Activated gamma-delta T cell treated with anti-CD3 and anti-CD28 coated beads, Interleukin-2, amount 50 U/mL, for 16 hours (primary cell): ENCODE measurements at regions not wholly inside any gene's neighbourhood (a gene's known extent, or its start where the extent isn't known, plus 50 kb on each side); places are given as distances from the start of the nearest gene placed in this dataset.

ENCODE experiments used
- DNase-seq: peaks from one replicate; pipeline ENCODE4 v3.0.0-alpha.2; 2020; ENCODE audit warnings: low read depth

DNA sequence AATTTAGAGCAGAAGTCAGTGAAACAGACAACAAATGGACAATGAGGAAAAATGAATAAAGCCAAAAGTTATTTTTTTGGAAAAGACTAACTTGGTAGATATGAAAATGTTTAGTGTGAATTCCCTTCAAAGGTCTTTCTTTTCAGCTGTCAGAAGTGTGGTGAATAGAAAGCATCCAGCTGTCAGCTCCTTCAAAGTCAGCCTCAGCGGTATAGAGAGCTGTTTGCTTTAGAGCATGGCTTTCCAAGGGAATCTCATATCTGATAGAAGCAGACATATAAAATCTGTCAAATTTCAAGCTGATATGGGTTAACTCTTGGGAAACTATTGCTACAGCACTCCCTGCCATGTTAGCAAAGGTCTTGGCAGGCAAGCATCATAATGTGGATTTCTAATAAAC, 309.3 kb downstream of the CASP12 start:
- DNase-seq = no peak

DNA sequence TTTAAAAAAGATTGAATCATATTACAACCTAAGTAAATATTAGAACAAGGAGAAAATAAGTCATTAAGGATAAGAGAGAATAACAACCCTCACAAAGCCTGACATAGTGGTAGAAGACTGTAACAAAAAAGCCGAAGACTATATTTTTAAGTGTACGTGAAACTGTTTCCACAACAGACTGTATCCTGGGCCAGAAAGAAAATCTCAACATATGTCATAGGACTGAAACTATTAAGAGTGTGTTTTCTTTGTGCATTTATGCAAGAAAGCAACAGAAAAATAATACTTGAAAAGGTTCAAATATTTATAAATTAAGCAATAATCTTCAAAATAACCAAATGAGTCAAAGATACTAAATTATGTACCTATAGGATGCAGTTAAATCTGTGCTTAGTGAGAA, 309.8 kb downstream of the CASP12 start:
- no peak for DNase-seq

DNA sequence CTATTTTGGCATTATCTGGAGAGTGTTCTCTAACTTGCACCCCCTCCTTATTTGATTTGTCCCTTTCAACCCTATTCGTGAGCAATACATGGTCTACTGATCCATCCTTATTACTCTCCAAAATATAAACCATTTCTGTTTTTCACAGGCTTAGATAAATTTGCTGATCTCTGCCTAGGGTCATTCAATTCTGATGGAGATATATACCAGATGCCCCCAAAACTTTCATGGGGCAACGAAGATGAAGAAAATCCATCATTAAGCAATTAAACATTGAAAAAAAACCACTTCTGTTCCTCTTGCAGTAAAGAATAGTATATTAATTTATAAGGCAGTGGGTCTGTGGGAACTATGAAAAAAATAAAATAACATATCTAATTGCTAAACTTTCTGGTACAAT, 313.4 kb downstream of the CASP12 start:
- no peak for DNase-seq

DNA sequence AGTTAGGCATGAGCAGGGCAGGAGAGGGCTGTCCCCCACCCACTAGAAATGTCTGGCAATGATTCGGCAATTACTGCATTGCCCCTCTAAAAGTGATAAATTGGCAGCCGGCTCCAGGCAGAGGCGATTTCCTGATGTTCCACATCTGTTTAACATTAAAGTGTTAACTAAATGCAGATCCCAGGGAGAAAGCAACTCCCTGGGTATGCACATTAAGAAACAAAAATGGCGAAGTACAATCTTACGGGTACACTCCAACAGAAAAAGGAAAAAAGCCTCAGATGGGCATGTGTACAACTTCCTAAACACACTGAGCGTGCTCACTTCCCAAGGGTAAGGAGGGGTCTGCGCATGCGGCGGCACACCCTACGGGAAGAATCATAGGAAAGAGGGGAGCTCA, 314.4 kb downstream of the CASP12 start:
- DNase-seq = no peak

DNA sequence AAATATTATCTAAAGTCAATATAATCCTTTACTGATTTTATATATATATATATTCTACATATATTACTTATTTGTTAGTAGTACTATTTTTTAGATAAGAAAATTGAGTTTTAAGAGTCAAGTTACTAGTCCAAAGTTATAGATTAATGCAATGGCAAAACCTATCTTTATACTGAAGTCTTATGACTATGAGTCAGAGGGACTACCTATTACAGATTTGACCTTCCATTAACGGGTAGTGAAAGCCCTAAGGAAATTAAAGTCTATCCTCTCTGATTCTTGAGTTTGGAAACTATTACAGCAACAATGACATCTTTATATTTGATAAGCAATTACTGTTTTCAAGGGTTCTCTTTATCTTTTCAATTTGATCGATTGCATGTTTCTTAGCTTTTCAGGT, 315.8 kb downstream of the CASP12 start:
- DNase-seq = no peak

DNA sequence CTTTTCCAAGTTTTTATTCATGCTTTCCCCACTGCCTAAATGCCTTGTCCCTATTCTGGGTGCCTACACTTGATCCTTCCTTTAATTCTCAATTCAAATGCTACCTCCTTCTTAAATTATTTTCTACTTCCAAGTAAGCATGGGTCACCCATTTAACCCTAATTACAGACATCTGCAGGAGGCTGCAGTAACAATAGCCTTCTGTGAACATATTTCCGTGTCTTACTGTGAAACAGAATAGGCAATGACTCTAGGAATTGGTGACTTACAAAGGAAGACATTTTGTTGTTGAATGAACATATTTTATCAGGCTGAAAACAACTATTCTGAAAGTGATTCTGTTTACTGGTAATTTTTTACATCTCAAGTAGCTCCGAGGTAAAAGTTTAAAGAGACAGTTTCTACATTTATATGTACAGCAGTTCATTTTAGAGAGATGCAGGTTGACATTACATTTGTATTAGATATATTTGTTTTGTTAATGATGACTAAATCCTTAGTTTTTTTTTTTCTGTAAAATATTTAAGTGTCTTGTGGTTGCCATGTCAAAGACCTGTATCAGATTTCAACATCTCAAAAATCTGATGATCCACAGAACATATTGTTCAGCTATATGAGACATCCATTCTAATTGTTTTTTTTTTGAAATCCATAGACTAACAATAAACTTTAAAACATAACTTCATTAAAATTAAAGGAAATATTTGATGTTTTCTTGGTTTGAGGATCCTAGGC, 316.8 kb downstream of the CASP12 start:
- DNase-seq = no peak

DNA sequence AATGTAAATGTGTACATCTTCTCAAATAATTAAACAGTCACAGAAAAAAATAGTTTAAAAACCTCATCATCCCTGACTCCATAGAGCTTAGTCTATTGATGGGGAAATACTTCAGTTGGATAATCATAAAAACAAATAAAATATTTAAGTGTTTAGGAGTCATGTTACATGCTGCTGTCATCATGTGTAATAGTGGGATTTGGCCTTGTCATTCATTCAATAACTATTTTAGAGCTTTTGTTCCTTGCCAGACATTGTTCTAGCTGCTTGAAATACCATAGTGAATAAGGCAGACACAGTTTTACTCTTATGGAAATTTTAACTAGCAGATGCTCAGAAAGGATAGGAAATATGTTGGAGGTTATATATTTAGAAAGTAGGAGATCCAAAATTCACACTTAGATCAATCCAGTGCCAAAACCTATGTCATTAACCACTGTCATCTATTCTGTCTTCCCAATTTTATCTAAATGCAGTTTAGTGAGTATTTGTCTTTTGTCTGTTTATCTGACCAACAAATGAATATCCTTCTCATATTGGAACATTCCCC, 324.7 kb downstream of the CASP12 start:
- no peak for DNase-seq

DNA sequence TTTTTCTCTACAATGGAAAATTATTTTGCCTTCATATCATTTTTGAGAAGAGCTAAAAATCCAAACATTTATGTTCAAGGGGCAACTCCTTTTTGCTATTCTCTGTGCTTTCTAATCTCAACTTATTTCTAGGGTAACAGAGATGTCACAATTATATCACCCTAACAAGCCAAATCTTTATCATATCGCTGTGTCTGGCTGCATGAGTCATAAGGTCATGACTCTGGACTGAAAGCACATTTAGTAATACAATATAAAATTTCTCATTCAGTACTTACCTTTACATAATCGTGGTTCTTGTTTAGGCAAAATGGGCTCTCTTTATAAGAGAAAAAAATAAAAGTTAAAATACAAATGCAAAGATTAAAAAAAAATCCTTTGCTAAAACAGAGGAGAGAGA, 326.0 kb downstream of the CASP12 start:
- no peak for DNase-seq

DNA sequence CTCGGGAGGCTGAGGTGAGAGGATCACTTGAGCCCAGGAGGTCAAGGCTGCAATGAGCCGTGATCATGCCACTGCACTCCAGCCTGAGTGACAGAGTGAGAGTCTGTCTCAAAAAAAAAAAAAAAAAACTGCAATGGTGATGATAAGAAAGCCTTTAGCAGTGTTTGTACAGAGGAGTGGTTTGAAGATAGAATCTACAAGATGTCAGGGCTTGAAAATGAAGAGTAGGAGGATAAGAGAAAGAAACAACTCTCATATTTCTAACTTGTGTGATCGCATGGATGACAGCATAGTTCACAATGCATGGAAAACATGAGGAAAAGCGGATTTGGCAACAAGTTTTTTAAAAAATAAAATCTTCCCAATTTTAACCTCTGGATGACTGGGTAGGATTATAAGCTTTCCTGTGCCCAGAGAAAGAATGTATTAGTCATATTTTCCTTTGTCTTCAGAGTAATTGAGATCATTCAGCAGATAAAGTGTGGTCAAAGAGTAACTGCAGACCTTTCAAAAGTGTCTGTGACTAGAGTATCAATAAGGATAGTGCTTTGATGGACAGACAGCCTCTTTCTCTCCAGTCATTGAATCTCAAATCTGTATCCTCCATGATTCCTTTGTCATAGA, 328.1 kb downstream of the CASP12 start:
- DNase-seq = no peak

DNA sequence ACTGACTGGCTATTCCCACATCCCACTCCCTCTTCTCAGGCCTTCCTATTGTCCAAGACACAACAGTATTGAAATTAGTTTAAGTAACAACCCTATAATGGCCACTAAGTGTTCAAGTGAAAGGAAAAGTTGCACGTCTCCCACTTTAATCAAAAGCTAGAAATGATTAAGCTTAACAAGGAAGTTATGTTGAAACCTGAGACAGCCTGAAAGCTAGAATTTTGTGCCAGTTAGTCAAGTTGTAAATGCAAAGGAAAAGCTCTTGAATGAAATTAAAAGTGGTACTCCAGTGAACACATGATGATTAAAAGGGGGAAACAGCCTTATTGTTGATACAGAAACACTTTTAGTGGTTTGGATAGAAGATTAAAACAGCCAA, 332.7 kb downstream of the CASP12 start:
- no peak for DNase-seq

DNA sequence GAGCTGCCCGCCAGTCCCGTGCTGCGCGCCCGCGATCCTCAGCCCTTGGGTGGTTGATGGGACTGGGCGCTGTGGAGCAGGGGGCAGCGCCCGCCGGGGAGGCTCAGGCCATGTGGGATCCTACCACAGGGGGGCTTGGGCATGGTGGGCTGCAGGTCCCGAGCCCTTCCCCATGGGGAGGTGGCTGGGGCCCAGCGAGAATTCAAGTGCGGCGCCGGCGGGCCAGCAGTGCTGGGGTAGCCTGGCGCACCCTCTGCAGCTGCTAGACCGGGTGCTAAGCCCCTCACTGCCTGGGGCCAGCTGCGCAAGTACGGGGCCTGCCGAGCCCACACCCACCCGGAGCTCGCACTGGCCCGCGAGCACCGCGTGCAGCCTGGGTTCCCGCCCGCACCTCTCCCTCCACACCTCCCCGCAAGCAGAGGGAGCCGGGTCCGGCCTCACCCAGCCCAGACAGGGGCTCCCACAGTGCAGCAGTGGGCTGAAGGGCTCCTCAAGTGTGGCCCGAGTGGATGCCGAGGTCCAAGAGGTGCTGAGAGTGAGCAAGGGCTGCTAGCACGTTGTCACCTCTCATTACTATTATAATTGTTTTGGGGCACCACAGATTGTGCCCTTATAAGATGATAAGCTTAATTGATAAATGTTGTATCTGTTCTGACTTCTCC, 333.2 kb downstream of the CASP12 start:
- DNase-seq = no peak

DNA sequence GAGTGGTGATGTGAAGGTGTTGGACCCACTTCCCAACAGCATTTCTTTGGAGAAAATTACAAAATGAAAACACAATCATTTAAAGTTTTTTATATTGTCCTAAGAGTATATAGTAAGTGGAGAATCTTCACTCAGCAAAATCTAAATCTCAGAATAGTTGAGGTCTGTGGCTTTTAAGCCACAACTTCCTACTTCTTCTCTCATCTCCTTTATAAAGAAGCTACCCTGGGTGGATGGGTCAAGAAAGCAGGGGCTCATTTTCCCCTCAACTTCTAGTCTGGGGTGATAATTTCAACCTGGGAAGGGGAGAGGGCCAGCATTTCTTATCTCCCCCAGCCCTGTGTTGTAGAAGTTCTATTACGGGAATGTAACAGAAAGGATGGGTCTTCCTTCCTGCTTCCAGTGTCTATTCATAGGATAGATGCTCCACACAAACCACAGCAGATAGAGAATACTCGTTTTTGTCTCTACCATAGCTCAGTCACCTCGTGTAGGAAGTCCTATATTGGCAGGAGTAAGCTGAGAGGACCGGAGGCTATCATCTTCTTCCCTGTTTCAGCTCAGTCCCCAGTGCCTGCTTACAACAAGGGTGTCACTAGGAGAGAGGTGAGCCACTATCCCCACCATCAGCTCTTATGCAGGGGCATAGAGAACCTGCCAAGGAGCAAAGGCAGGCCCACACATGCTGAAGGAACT, 341.5 kb downstream of the CASP12 start:
- DNase-seq = no peak

DNA sequence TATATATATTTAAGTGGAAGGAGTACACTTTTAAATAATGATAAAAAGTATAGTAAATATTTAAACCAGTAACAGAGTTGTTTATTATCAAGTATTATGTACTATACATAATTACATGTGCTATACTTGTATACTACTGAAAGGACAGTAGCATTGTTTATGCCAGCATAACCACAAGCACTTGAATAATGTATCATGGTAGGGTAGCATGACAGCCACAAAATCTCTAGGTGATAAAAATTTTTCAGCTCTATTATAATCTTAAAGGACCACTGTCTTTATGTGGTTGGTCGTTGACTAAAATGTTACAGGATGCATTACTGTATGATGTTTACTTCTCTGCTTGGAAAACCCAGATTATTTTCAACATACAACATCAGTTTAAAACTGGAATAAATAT, 349.2 kb downstream of the CASP12 start:
- DNase-seq = no peak

DNA sequence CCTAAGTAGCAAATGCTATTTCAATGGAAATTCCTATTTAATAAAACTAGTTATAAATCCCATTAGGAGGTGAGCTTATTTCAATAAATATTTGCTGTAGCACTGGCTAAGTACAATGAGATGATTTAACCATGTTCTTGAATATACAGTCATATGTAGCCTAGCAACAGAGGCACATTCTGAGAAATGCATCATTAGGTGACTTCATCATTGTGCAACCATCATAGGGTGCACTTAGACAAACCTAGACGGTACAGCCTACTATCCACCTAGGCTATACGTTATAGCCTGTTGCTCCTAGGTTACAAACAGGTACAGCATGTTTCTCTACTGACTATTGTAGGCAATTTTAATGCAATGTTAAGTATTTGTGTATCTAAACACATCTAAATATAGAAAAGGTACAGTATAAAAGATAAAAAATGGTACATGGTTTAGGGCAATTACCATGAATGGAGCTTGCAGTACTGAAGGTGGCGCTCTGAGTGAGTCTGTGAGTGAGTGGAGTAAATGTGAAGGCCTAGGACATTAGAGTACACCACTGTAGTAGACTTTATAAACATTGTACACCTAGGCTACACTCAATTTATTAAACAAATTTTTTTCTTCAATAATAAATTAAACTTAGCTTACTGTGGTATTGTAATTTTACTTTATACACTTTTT, 350.1 kb downstream of the CASP12 start:
- no peak for DNase-seq

DNA sequence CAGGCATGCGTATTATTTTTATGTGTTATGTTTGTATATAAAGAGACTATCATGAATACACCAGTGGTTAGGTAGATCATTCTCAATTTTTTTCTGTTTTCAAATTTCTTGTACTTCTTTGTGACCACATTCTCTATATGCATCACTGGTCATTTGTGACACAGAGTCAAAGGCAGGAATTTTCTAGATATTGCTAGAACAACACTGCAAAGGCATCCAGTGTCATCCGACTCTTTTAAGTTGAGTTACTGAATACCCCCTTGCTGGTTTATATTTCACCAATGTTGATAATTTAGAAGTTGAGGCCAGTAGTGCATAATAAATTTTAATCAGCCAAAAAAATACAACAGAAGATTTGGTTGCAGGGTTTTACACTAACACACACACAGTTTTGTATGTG, 351.8 kb downstream of the CASP12 start:
- no peak for DNase-seq

DNA sequence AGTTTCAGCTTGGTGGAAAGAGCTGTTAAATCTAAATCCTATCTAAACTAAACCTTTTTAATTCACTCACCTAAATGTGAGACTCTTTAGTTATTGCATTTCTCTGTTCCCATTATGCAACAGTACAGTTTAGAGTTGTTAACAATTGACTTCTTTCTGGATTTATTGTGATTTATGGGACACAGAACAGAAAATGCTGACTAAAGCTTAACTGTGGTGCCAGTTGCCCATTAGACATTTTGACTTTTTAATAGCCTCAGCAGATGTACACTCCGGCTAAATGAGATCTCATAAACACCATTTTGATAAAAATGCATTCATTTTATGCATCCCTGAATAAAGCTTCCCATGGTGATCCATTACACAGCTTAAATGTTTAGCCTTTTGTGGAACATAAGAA, 356.6 kb downstream of the CASP12 start:
- DNase-seq = no peak

DNA sequence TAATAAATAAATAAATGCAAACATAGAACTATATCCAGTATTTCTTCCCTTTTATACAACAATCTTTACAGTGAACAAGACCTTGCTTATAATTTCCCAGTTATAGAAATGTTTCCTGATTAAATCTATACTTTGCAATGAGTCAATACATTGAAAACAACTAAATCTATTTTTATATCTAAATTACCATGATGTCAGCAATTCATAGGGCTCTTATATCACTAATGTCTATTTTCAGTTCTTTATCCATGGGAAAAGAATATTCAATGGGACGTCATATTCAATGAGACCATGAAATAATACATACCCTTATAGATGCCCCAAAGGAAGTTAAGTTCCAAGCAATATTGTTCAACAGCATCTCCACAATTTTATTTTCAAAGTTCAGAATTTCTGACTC, 359.9 kb downstream of the CASP12 start:
- no peak for DNase-seq

DNA sequence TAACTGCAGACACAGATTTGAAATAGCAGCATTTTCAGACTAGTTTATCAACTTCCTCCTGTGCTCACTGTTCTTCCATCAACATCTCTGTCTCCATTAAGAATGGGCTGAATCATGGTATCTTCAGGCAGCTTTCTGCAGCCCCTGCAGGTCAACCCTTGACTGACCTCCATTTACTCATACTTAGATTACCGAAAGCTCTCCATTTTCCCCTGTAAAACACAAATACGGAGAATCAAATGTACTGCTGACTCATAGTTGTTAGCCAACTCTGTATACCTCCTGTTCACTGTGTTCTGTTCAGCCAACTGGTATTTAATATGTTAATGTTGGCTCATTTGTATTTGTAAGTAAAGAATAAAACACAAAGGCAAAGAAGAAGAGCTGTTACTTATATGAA, 364.0 kb downstream of the CASP12 start:
- no peak for DNase-seq

DNA sequence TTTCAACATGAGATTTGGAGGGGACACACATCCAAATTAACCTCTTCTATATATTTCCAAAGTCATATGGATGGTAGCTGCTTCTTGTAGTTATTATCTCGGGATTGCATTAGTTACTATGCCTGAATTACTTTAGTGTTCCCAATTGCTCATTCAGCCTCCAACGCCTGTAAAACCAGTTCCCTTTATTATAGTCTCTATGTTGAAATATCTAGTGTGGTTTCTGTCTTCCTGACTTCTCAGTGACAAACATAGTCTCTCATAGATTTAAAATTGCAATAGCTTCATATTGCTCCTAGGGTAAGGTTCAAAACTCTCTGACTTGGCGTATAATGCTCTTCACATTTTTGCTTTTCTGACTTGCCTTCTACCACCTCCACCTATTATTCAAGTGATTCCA, 366.4 kb downstream of the CASP12 start:
- no peak for DNase-seq

DNA sequence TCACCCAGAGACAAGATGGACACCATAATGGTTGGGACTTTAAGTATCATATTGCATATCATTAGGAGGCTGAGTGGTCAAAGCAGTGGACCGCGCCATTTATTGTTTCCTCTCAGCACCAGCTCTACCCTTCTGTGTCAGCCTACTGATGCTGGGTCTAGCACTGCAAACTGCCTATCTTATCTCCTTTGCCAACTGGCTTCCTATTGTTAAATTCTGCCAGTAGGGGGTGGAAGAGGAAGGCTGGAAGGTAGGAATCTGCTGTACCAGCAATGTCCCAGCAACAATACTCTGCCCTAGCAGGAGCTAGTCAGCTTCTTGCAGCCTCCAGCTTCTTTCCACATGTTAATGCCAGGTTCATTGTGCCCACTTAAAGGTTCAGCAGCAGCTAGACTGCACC, 367.1 kb upstream of the PDGFD start:
- DNase-seq = no peak

DNA sequence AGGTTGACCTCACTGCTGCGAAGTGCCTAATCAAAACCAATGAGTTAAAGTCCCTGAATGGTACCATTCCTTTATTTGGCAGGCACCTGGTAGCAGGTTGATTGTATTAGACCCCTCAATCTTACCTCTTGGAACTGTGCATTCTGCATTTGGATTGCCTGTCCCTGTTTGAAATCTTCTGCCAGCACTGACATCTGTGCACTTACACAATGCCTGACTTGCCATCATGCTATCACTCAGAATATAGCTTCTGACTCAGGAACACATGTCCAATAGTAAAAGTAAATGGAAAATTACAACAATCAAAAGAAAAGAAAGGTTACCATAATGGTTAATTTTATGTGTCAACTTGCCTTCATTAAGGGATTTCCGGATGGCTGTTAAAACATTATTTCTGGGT, 366.0 kb upstream of the PDGFD start:
- DNase-seq = no peak

DNA sequence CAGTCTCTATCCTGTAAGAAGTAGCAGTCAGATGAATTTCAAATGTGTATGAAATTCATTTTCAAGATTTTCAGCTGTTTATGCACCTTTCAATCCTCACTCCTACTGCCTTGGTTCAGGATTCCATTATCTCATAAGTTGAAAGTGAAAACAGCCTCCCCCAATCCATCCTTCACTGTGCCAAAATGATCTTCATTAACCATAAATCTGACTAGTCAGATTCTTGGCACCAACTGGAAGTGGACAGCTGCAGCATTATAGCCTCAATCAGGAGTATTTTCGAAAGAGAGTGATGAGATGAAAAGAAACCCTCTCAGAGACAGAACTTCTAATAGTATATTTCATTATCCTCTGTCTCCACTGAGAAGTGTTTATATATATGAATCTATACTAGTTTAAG, 365.3 kb upstream of the PDGFD start:
- no peak for DNase-seq
